ENCODE measurements at regions not wholly inside any gene's neighbourhood (a gene's known extent, or its start where the extent isn't known, plus 50 kb on each side); places are given as distances from the start of the nearest gene placed in this dataset.

GRCh38 chr4:41465146-41465761 lies 72.7 kb upstream of the LIMCH1 start:
- TF ChIP-seq, protein P1, sequence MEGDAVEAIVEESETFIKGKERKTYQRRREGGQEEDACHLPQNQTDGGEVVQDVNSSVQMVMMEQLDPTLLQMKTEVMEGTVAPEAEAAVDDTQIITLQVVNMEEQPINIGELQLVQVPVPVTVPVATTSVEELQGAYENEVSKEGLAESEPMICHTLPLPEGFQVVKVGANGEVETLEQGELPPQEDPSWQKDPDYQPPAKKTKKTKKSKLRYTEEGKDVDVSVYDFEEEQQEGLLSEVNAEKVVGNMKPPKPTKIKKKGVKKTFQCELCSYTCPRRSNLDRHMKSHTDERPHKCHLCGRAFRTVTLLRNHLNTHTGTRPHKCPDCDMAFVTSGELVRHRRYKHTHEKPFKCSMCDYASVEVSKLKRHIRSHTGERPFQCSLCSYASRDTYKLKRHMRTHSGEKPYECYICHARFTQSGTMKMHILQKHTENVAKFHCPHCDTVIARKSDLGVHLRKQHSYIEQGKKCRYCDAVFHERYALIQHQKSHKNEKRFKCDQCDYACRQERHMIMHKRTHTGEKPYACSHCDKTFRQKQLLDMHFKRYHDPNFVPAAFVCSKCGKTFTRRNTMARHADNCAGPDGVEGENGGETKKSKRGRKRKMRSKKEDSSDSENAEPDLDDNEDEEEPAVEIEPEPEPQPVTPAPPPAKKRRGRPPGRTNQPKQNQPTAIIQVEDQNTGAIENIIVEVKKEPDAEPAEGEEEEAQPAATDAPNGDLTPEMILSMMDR (IDR thresholded peaks at IDR 0.05; ENCODE audit: poor library complexity) = no peak
- no peak for TF ChIP-seq EZH2 (IDR thresholded peaks at IDR 0.05; ENCODE audit: borderline replicate concordance)
